Activated CD4-positive, alpha-beta memory T cell treated with anti-CD3 and anti-CD28 coated beads, Interleukin-2, amount 10 ng/mL, durations not matched to agents 7 days and 5 days (primary cell): ENCODE measurements at regions not wholly inside any gene's neighbourhood (a gene's known extent, or its start where the extent isn't known, plus 50 kb on each side); places are given as distances from the start of the nearest gene placed in this dataset.

Source experiments
- CTCF ChIA-PET: fragments of 350-600 bp; sonication (Branson Sonifier 250); formaldehyde crosslinking; loops from one replicate; lab custom pipeline; 2021; ENCODE audit warnings: antibody characterized with exemption, inconsistent platforms; lab: Charles Lee
- POLR2A ChIA-PET: fragments of 350-600 bp; sonication (Branson Sonifier 250); formaldehyde crosslinking; loops from one replicate; lab custom pipeline; 2021; ENCODE audit warnings: antibody characterized with exemption; lab: Charles Lee
- DNase-seq: peaks from one replicate; pipeline ENCODE4 v3.0.0-alpha.2; 2020
- H3K27ac Mint-ChIP-seq: one replicate; pipeline ENCODE4 v1.8.0; 2021; ENCODE audit warnings: mild to moderate bottlenecking, mixed read lengths
- H3K27me3 Mint-ChIP-seq: one replicate; pipeline ENCODE4 v1.8.0; 2021; ENCODE audit warnings: mixed read lengths
- H3K36me3 Mint-ChIP-seq: one replicate; pipeline ENCODE4 v1.8.0; 2021; ENCODE audit warnings: low read depth, mixed read lengths
- H3K4me1 Mint-ChIP-seq: one replicate; pipeline ENCODE4 v1.8.0; 2021; ENCODE audit warnings: mixed read lengths
- H3K4me3 Mint-ChIP-seq: one replicate; pipeline ENCODE4 v1.8.0; 2021; ENCODE audit warnings: mild to moderate bottlenecking, mixed read lengths
- H3K9me3 Mint-ChIP-seq: one replicate; pipeline ENCODE4 v1.8.0; 2021; ENCODE audit warnings: mixed read lengths

DNA sequence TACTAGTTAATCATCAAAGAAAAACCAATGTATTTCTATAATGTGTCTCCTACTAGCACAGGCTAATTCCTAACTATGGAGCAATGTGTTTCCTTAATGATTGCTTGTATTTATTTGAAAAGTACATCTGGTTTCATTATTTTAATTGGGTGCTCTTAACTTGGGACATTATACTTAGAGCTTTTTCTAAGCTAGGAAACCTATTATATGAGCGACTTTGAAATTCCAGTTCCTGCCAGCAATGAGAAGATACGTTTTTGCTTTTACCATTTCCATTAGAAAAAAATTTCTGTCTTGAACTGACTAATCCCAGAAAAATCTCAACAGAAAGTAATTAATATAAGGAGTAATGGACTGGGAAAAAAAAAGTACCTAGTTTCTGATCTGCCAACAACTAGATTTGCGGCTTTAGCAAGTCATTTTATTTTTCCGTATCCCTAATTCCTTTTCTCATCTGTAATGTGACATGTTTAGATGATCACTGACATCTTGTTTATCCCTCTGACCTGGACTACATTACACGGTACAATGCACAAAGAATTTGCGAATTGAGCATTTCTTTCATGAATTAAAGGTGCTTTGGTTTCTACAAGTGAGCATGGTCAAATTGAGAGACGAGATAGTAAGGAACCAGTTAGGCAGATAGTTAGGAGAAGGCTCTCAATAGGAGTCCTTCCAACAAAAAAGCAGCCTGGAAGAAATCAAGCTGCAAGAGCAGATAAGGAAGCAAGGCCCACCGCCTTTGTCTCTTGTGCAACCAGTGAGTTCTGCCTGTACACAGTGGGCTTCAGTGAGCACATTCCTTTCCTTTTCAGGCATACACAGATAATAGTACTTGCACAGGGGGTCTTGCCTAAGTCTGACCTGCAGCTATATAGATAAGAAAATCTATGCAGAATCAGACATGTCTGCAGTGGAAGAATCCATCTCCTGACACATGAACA lies 1765.0 kb upstream of the FLRT2 start:
- no peaks in the 10 kb centered on the region for H3K27me3 Mint-ChIP-seq
- DNase-seq = no peak
- no peaks in the 10 kb centered on the region for H3K36me3 Mint-ChIP-seq
- no peaks in the 10 kb centered on the region for H3K4me1 Mint-ChIP-seq
- peaks cover 10% of the 10 kb centered on the region for H3K9me3 Mint-ChIP-seq
- ChIA-PET POLR2A (no interaction called here), CTCF (no interaction called here)
- no peak overlapping the region for H3K4me3 Mint-ChIP-seq
- H3K27ac Mint-ChIP-seq = no peak overlapping the region

DNA sequence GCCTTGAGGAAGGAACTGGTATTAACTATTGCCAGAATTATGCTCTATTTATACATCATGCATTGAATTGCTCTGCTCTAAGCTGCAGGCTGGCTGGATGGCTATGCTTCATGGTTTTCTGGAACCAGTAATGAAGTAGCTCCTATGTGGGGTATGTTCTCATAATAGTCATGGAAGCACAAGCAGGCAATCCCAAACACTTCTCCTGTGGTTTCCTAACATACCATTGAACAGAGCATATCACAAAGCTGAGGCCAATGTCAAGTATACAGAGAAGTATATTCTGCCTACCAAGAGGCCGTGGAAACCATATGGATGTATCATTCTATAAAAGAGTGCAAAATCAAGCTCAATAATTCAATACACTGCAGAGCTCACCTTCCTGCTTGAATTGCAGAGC lies 1752.4 kb upstream of the FLRT2 start:
- Mint-ChIP-seq H3K36me3 (no peaks in the 10 kb centered on the region), H3K4me1 (no peaks in the 10 kb centered on the region), H3K9me3 (peaks cover 14% of the 10 kb centered on the region), H3K27me3 (no peaks in the 10 kb centered on the region), H3K4me3 (no peak overlapping the region), H3K27ac (no peak overlapping the region)
- DNase-seq = no peak
- CTCF ChIA-PET = no interaction called here
- POLR2A ChIA-PET = no interaction called here

DNA sequence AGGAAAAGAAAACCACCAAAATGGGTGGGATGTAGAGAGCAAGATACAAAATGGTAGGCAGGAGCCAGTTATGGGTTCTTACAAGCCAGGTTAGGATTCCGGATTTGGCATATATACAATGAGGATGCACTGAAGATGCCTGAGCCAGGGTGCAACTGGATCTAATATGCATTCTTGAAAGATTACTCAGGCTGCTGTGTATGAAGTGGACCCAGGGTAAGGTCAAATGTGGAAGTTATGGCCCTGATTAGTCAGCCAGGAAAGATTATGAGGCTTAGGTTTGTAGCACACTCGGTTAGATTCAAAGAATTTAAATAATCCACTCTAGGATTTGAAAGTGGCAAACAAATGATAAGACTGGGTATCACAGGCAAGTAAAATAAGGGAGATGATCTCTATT lies 1750.7 kb upstream of the FLRT2 start:
- peaks cover 15% of the 10 kb centered on the region for H3K9me3 Mint-ChIP-seq
- DNase-seq = no peak
- no peak overlapping the region for H3K27ac Mint-ChIP-seq
- no peaks in the 10 kb centered on the region for H3K4me1 Mint-ChIP-seq
- no peaks in the 10 kb centered on the region for H3K36me3 Mint-ChIP-seq
- POLR2A ChIA-PET = no interaction called here
- CTCF ChIA-PET = no interaction called here
- H3K27me3 Mint-ChIP-seq = no peaks in the 10 kb centered on the region
- H3K4me3 Mint-ChIP-seq = no peak overlapping the region

DNA sequence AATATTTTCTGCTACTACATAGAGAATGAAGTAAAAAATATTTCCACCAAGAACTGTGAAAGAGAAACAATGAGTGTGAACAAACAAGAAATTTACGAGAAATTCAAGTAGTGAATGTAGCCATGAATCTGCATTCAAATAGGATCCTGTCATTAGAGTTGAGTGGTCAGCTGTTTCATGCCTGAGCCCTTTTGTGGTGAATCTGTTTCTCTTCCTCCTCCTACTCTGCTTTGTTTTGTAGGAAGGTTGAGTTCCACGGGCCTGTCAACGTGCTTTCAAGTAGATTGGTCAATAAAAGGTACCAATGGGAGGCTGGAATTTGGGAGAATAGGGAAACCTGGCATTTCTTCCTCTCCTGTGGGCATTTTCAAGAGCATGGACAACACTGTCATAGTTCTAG lies 1749.6 kb upstream of the FLRT2 start:
- no peak for DNase-seq
- Mint-ChIP-seq H3K27ac (no peak overlapping the region), H3K4me1 (no peaks in the 10 kb centered on the region), H3K36me3 (no peaks in the 10 kb centered on the region), H3K4me3 (no peak overlapping the region), H3K9me3 (peaks cover 15% of the 10 kb centered on the region), H3K27me3 (no peaks in the 10 kb centered on the region)
- CTCF ChIA-PET = no interaction called here
- POLR2A ChIA-PET = no interaction called here

DNA sequence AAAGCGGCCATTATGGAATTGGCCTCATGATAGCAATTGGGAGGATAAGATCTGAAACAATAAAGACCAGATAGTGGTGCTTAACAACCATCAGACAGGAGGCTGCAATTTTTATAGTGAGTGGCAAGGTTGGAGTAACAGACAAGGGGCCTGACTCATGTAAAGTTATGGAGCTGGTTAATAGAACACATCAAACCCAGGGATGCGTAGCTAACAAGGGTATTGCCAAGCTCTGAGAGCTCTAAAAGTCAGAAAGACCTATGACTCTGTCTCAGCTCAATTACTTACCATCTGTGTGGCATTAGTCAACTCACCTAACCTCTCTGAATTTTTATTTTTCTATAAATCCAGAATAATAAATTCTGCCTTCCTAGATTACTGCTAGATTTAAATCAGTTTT lies 1731.5 kb upstream of the FLRT2 start:
- Mint-ChIP-seq H3K36me3 (no peaks in the 10 kb centered on the region), H3K9me3 (peaks cover 17% of the 10 kb centered on the region), H3K27me3 (no peaks in the 10 kb centered on the region), H3K27ac (no peak overlapping the region), H3K4me1 (no peaks in the 10 kb centered on the region), H3K4me3 (no peak overlapping the region)
- POLR2A ChIA-PET = no interaction called here
- CTCF ChIA-PET = no interaction called here
- no peak for DNase-seq

DNA sequence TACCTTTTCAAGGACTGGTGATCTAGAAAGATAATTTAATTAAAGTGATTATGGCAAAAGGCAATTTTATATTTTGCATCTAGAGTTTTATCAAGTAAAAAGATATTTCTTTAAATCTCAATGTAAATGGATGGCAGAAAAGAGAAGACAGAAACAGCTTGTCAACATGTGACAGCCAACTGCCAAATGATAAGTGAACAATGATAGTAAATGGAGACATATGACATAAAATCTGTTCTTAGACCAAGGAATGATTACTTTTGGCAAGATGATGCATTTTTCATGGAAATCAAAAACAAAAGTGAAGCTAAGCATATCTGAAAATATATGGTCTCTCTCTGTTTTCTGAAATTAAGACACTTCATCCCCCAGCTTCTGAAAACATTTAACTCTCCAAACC lies 1730.7 kb upstream of the FLRT2 start:
- no peak for DNase-seq
- ChIA-PET POLR2A (no interaction called here), CTCF (no interaction called here)
- Mint-ChIP-seq H3K27me3 (no peaks in the 10 kb centered on the region), H3K27ac (no peak overlapping the region), H3K36me3 (no peaks in the 10 kb centered on the region), H3K4me3 (no peak overlapping the region), H3K9me3 (peaks cover 13% of the 10 kb centered on the region), H3K4me1 (no peaks in the 10 kb centered on the region)

DNA sequence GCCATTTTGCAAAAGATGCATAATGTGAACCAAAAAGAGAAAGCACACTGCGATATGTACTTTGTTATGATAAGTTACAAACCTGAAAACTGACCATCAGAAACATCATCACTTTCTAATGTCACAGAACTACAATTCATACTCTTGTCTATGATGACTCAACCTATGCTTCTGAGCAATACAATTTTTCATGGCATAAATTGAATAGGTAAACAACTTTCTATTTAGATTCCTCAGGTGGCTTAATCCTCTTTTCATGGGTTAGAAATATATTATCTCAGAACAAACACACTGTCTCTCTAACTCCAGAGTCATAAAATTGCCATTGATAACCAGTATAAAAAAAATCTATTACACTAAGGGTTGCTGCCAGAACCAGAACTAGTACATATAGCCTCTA lies 1715.0 kb upstream of the FLRT2 start:
- no peaks in the 10 kb centered on the region for H3K27me3 Mint-ChIP-seq
- peaks cover 9% of the 10 kb centered on the region for H3K9me3 Mint-ChIP-seq
- ChIA-PET CTCF (no interaction called here), POLR2A (no interaction called here)
- DNase-seq = no peak
- H3K36me3 Mint-ChIP-seq = no peaks in the 10 kb centered on the region
- no peak overlapping the region for H3K27ac Mint-ChIP-seq
- H3K4me1 Mint-ChIP-seq = no peaks in the 10 kb centered on the region
- H3K4me3 Mint-ChIP-seq = no peak overlapping the region

DNA sequence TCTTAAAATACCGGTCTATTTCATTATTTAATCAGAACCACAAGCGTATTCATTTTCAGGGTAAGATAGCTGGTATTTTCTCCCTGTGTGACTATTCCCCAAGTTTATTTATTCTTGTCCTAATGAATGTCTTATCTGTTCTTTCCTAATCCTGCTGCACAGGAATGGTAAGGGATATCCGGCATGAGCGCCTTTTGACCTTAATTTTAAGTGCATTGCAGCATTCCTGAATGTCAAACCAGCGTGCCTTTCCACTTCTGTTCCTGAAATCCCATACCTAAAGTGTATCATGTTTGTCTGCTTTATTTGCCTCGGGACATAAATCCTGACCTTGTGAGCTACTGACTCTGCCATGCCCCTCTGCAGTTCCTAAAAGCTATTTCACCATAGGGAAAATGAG lies 1713.2 kb upstream of the FLRT2 start:
- no peaks in the 10 kb centered on the region for H3K27me3 Mint-ChIP-seq
- H3K9me3 Mint-ChIP-seq = peaks cover 8% of the 10 kb centered on the region
- DNase-seq = no peak
- CTCF ChIA-PET = no interaction called here
- no peak overlapping the region for H3K4me3 Mint-ChIP-seq
- no peaks in the 10 kb centered on the region for H3K36me3 Mint-ChIP-seq
- POLR2A ChIA-PET = no interaction called here
- no peak overlapping the region for H3K27ac Mint-ChIP-seq
- no peaks in the 10 kb centered on the region for H3K4me1 Mint-ChIP-seq

DNA sequence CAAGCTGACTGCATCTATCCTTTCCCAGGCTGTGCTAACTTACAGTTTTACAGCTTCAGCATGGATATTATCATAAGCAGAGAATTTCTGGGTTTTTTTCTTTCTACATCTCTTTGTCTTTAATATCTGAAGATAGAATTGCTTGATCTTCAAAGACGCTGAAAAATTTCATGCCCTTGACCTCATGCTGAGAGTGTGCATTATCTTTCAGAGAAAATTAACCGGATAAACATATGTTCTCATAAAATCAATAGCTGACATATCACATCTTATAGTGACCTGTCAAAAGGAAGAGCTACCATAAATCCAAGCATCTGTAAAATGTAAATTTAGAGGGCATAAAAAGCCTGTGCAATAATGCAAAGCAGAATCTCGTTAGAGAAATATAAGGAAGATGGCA lies 1704.1 kb upstream of the FLRT2 start:
- ChIA-PET POLR2A (no interaction called here), CTCF (no interaction called here)
- Mint-ChIP-seq H3K4me3 (no peak overlapping the region), H3K27ac (no peak overlapping the region), H3K9me3 (peaks cover 17% of the 10 kb centered on the region), H3K27me3 (no peaks in the 10 kb centered on the region), H3K36me3 (no peaks in the 10 kb centered on the region), H3K4me1 (no peaks in the 10 kb centered on the region)
- no peak for DNase-seq

DNA sequence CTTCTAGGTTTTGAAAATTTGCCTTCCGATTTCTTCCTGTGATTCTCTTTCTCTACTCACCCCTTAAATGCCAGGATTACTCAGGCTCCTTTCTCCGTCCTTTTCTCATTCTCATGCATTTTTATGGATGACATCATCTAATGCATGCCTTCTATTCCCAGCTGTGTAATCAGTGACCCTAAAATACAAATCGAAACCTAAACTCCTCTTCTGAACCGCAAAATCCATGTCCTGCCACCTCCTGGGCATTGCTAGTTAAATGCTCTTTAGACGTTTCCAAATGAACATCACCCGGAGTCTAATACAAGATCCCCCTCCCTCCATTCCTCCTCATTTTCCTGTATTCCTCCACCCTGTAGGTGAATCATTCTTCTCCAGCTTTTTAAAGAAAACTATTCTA lies 1703.1 kb upstream of the FLRT2 start:
- no peak overlapping the region for H3K27ac Mint-ChIP-seq
- no peaks in the 10 kb centered on the region for H3K36me3 Mint-ChIP-seq
- H3K27me3 Mint-ChIP-seq = no peaks in the 10 kb centered on the region
- no peak overlapping the region for H3K4me3 Mint-ChIP-seq
- POLR2A ChIA-PET = no interaction called here
- CTCF ChIA-PET = no interaction called here
- peaks cover 15% of the 10 kb centered on the region for H3K9me3 Mint-ChIP-seq
- no peaks in the 10 kb centered on the region for H3K4me1 Mint-ChIP-seq
- no peak for DNase-seq

DNA sequence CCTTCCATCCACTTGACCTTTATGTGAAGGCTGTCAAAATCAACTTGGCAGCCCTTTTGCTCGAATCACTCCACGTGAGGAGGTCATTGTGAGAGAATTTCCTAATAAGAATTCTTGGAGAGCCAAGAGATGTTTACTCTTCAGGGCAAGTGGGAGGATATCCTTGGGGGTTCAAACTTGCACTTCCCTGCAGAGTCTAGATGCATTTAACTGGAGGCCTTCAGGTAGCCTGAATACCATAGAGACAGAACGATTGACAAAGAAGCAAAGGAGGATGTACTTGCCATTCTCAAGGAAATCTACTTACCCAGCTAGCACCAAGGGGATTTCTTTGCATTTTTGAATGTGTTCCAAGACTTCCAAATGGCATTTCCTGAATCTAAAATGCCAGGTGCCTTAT lies 1702.6 kb upstream of the FLRT2 start:
- DNase-seq = no peak
- H3K36me3 Mint-ChIP-seq = no peaks in the 10 kb centered on the region
- CTCF ChIA-PET = no interaction called here
- no peaks in the 10 kb centered on the region for H3K27me3 Mint-ChIP-seq
- peaks cover 15% of the 10 kb centered on the region for H3K9me3 Mint-ChIP-seq
- H3K4me3 Mint-ChIP-seq = no peak overlapping the region
- H3K4me1 Mint-ChIP-seq = no peaks in the 10 kb centered on the region
- H3K27ac Mint-ChIP-seq = no peak overlapping the region
- POLR2A ChIA-PET = no interaction called here

DNA sequence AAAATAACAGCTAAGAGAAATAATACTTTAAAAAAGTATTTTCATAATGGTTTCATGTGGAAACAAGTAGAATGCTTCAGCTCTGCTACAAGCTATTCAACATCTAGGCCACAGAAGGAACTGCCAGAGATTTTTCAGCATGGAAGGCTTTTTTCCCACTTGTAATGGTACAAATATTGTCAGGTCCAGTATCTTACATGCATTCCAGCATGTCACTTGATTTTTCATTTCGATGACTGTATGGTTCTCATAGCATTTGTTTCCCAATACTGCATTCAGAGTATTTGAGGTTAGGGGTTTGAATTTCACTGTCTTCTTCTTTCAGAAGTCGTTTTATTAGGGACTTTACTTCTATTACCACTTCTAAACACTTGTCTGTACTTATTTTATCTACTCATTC lies 1701.5 kb upstream of the FLRT2 start:
- H3K27ac Mint-ChIP-seq = no peak overlapping the region
- ChIA-PET CTCF (no interaction called here), POLR2A (no interaction called here)
- no peaks in the 10 kb centered on the region for H3K36me3 Mint-ChIP-seq
- no peak for DNase-seq
- H3K4me1 Mint-ChIP-seq = no peaks in the 10 kb centered on the region
- H3K27me3 Mint-ChIP-seq = no peaks in the 10 kb centered on the region
- H3K9me3 Mint-ChIP-seq = peaks cover 13% of the 10 kb centered on the region
- no peak overlapping the region for H3K4me3 Mint-ChIP-seq

DNA sequence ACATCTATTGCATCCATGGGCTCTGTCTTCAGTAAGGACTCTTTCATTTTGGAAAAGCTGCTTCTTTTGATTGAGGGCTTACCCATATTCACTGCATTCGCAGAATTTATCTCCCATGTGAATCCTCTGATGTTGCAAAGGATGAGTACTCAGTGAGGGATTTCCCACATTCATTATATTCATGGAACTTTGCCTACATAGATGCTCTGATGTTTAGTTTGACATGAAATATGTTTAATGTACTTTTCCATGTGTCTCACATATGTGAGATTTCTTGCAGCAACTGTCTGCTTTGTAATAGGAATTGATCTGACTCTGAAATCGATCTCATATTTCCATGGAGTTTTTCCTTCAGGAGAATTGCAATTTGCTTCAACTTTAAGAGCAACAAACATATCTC lies 1699.6 kb upstream of the FLRT2 start:
- CTCF ChIA-PET = no interaction called here
- POLR2A ChIA-PET = no interaction called here
- Mint-ChIP-seq H3K4me3 (no peak overlapping the region), H3K4me1 (no peaks in the 10 kb centered on the region), H3K36me3 (no peaks in the 10 kb centered on the region), H3K9me3 (peaks cover 14% of the 10 kb centered on the region), H3K27me3 (no peaks in the 10 kb centered on the region), H3K27ac (no peak overlapping the region)
- DNase-seq = no peak

DNA sequence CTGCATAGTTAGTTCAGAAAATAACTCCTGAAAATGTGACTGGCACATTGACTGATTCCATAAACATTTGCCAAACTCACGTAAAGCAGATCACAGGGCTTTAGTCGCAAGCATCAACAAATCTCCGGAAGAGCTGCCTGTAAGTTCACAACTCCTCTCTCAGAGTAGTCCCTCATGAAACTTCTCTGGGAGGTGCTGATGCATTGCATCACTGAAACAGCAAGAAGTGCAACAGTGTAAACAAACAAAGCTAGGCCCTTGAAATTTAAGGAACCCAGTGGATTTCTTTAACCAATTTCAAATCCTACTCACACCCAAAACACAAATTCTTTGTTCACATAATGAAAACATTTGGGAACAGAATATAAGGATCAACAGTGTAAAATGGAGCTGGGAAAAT lies 1691.7 kb upstream of the FLRT2 start:
- Mint-ChIP-seq H3K36me3 (no peaks in the 10 kb centered on the region), H3K9me3 (peaks cover 15% of the 10 kb centered on the region), H3K27me3 (no peaks in the 10 kb centered on the region), H3K4me3 (no peak overlapping the region), H3K27ac (no peak overlapping the region), H3K4me1 (no peaks in the 10 kb centered on the region)
- POLR2A ChIA-PET = no interaction called here
- DNase-seq = no peak
- CTCF ChIA-PET = no interaction called here
